HCT116 (cell line): ENCODE measurements at regions not wholly inside any gene's neighbourhood (a gene's known extent, or its start where the extent isn't known, plus 50 kb on each side); places are given as distances from the start of the nearest gene placed in this dataset.
A peak's percentile ranks its signal among the peaks of the same experiment; 100 is the strongest.

Experiments
- ATAC-seq: fragments of 200-7000 bp; cut with Tn5 transposase; 2 replicates; pipeline ENCODE4 v1.9.1; 2020; ENCODE audit warnings: mild to moderate bottlenecking, moderate library complexity
- BruUV-seq: library from RNA; stranded (reverse); fragments of 400-500 nt; replicated peaks from 2 replicates; lab custom pipeline; 2021; lab: Mats Ljungman, UMichigan
- CTCF ChIA-PET: fragments of 300-600 bp; sonication (Branson Sonifier 250); formaldehyde crosslinking; loops from one replicate; lab custom pipeline; 2021; ENCODE audit warnings: antibody characterized with exemption; lab: Charles Lee
- POLR2A ChIA-PET: fragments of 300-600, 350-600 bp; sonication (Branson Sonifier 250); formaldehyde crosslinking; loops from one replicate; lab custom pipeline; 2021; ENCODE audit warnings: antibody characterized with exemption; lab: Charles Lee
- RAD21 ChIA-PET, 2 experiments: fragments of 300-600 bp; sonication (Branson Sonifier 250); formaldehyde crosslinking; loops; one replicate each; lab custom pipeline; 2023; ENCODE audit warnings: low total read pairs in 2 of 2; ENCODE audit not compliant: uncharacterized antibody in 2 of 2, unreplicated experiment in 2 of 2, low non-redundant PET in 1 of 2; lab: Charles Lee
- DNase-seq: peaks from one replicate; pipeline ENCODE4 v3.0.0-alpha.2; 2010; ENCODE audit warnings: low read depth, low spot score
- H2AFZ ChIP-seq: fragments of 200-600 bp; shearing (Covaris generic), sonication (generic); 2 replicates; pipeline ENCODE4 v1.6.1; 2017; ENCODE audit warnings: low read depth, mixed run types, mixed read lengths, antibody characterized with exemption, low read length; ENCODE audit not compliant: poor library complexity, severe bottlenecking
- H3K27ac ChIP-seq: 2 replicates; pipeline ENCODE4 v1.5.1; 2012; ENCODE audit warnings: low read depth, low read length
- H3K27me3 ChIP-seq: fragments of 200-600 bp; sonication (generic); 2 replicates; pipeline ENCODE4 v1.6.1; 2016; ENCODE audit warnings: mixed run types, low read length, mixed read lengths; ENCODE audit not compliant: insufficient read depth
- H3K36me3 ChIP-seq, 2 experiments: fragments of 200-500 bp in 1 of 2; fragments of 200-600 bp in 1 of 2; sonication (Bioruptor generic) in 1 of 2; sonication (generic) in 1 of 2; 2 replicates each; pipeline versions ENCODE4 v1.5.1 to v1.6.1; 2014 to 2016; ENCODE audit warnings: low read length in 2 of 2, inconsistent platforms in 1 of 2, mixed read lengths in 1 of 2, mixed run types in 1 of 2; ENCODE audit not compliant: insufficient read depth in 2 of 2, control insufficient read depth in 1 of 2
- H3K4me1 ChIP-seq, 2 experiments: fragments of 200-600 bp in 1 of 2; sonication (generic) in 1 of 2; 2 replicates each; pipeline versions ENCODE4 v1.5.1 to v1.6.1; 2012 to 2017; ENCODE audit warnings: low read length in 2 of 2, inconsistent platforms in 1 of 2, mild to moderate bottlenecking in 1 of 2, mixed read lengths in 1 of 2, mixed run types in 1 of 2, moderate library complexity in 1 of 2; ENCODE audit not compliant: insufficient read depth in 2 of 2, control insufficient read depth in 1 of 2
- H3K4me2 ChIP-seq: fragments of 200-600 bp; sonication (generic); 2 replicates; pipeline ENCODE4 v1.6.1; 2017; ENCODE audit warnings: mixed run types, low read length, mixed read lengths
- H3K4me3 ChIP-seq, 2 experiments: fragments of 200-600 bp in 1 of 2; sonication (generic) in 1 of 2; replicated peaks in 1 of 2; 2 replicates each; pipeline ENCODE4 v1.5.1; 2011 to 2016; ENCODE audit warnings: low read length in 2 of 2, control low read depth in 1 of 2, low read depth in 1 of 2, mild to moderate bottlenecking in 1 of 2, mixed read lengths in 1 of 2, mixed run types in 1 of 2
- H3K79me2 ChIP-seq: fragments of 200-600 bp; sonication (generic); 2 replicates; pipeline ENCODE4 v1.6.1; 2017; ENCODE audit warnings: mild to moderate bottlenecking, mixed run types, low read length, moderate library complexity, mixed read lengths; ENCODE audit not compliant: insufficient read depth
- H3K9ac ChIP-seq: fragments of 200-600 bp; sonication (generic); 2 replicates; pipeline ENCODE4 v1.6.1; 2016; ENCODE audit warnings: low read length, mixed read lengths
- H3K9me2 ChIP-seq: fragments of 200-600 bp; sonication (generic), shearing (Covaris generic); 2 replicates; pipeline ENCODE4 v1.6.1; 2017; ENCODE audit warnings: mixed run types, mild to moderate bottlenecking, moderate library complexity; ENCODE audit not compliant: insufficient read depth
- H3K9me3 ChIP-seq, 2 experiments: fragments of 200-500 bp in 1 of 2; fragments of 200-600 bp in 1 of 2; sonication (Bioruptor generic) in 1 of 2; sonication (generic) in 1 of 2; 2 replicates each; pipeline ENCODE4 v1.6.1; 2014 to 2017; ENCODE audit warnings: low read length in 2 of 2, mixed read lengths in 2 of 2, inconsistent platforms in 1 of 2, low read depth in 1 of 2, mild to moderate bottlenecking in 1 of 2, mixed run types in 1 of 2, moderate library complexity in 1 of 2; ENCODE audit not compliant: control insufficient read depth in 1 of 2, insufficient read depth in 1 of 2
- H4K20me1 ChIP-seq: fragments of 200-600 bp; sonication (generic), shearing (Covaris generic); 2 replicates; pipeline ENCODE4 v1.6.1; 2017; ENCODE audit warnings: mixed run types, mild to moderate bottlenecking, moderate library complexity; ENCODE audit not compliant: insufficient read depth
- ATF3 ChIP-seq: IDR thresholded peaks from 2 replicates; pipeline ENCODE4 v1.6.1; 2012
- CBX3 ChIP-seq: IDR thresholded peaks from 2 replicates; pipeline ENCODE4 v1.6.1; 2012; ENCODE audit warnings: low read depth
- CEBPB ChIP-seq: IDR thresholded peaks from 2 replicates; pipeline ENCODE4 v1.6.1; 2012; ENCODE audit warnings: low read depth
- ELF1 ChIP-seq: IDR thresholded peaks from 2 replicates; pipeline ENCODE4 v1.6.1; 2012; ENCODE audit warnings: low read depth, borderline replicate concordance
- EZH2 ChIP-seq: fragments of 200-600 bp; sonication (generic); IDR thresholded peaks from 2 replicates; pipeline ENCODE4 v1.6.1; 2017; ENCODE audit warnings: antibody characterized with exemption, mixed run types
- EZH2phosphoT487 ChIP-seq: fragments of 200-600 bp; IDR thresholded peaks from 2 replicates; pipeline ENCODE4 v1.6.1; 2018; ENCODE audit warnings: antibody characterized with exemption, borderline replicate concordance
- FOSL1 ChIP-seq: IDR thresholded peaks from 2 replicates; pipeline ENCODE4 v1.6.1; 2012; ENCODE audit warnings: low read depth
- MAX ChIP-seq: IDR thresholded peaks from 2 replicates; pipeline ENCODE4 v1.6.1; 2012
- POLR2A ChIP-seq: IDR thresholded peaks from 2 replicates; pipeline ENCODE4 v1.7.0; 2011; ENCODE audit warnings: borderline replicate concordance; ENCODE audit not compliant: insufficient read depth, insufficient read length; ENCODE audit errors: extremely low read depth
- POLR2AphosphoS5 ChIP-seq: IDR thresholded peaks from 2 replicates; pipeline ENCODE4 v1.6.1; 2011; ENCODE audit warnings: mild to moderate bottlenecking, low read depth, low read length, moderate library complexity
- RAD21 ChIP-seq: IDR thresholded peaks from 2 replicates; pipeline ENCODE4 v1.6.1; 2012; ENCODE audit warnings: low read depth, mild to moderate bottlenecking
- REST ChIP-seq: IDR thresholded peaks from 2 replicates; pipeline ENCODE4 v1.6.1; 2012; ENCODE audit warnings: low read depth
- SP1 ChIP-seq: IDR thresholded peaks from 2 replicates; pipeline ENCODE4 v1.6.1; 2012; ENCODE audit warnings: low read depth
- SRF ChIP-seq: IDR thresholded peaks from 2 replicates; pipeline ENCODE4 v1.6.1; 2012; ENCODE audit warnings: low read depth
- TCF7L2 ChIP-seq: IDR thresholded peaks from 2 replicates; pipeline ENCODE4 v1.7.0; 2011; ENCODE audit warnings: borderline replicate concordance, inconsistent platforms; ENCODE audit not compliant: insufficient read depth, insufficient read length; ENCODE audit errors: extremely low read depth
- YY1 ChIP-seq: IDR thresholded peaks from 2 replicates; pipeline ENCODE4 v1.6.1; 2011; ENCODE audit warnings: low read length, low read depth, moderate library complexity, mild to moderate bottlenecking; ENCODE audit not compliant: insufficient replicate concordance; ENCODE audit errors: extremely low read depth
- ZFX ChIP-seq: fragments of 450-650 bp; IDR thresholded peaks from 2 replicates; pipeline ENCODE4 v1.6.1; 2017
- ZNF274 ChIP-seq: fragments of 200-500 bp; sonication (Bioruptor generic); IDR thresholded peaks from 2 replicates; pipeline ENCODE4 v1.6.1; 2014; ENCODE audit warnings: mild to moderate bottlenecking, low read depth, low read length, inconsistent platforms
- intact Hi-C: fragments of 100-400 bp; cut with micrococcal nuclease; formaldehyde crosslinking; loops from 2 replicates; pipeline ENCODE4 v1.10.0; 2022

- no peak for TF ChIP-seq ELF1
- peak; percentile 75 for TF ChIP-seq TCF7L2
- DNase-seq (no peak), ATAC-seq (no peak)
- no TSS peak for BruUV-seq
- Histone ChIP-seq H4K20me1 (no peaks in the 10 kb centered on the region), H3K4me2 (no peak overlapping the region), H3K4me1 (no peaks in the 10 kb centered on the region), H3K4me3 (no peak overlapping the region), H2AFZ (no peak overlapping the region), H3K9ac (no peak overlapping the region), H3K9me2 (no peaks in the 10 kb centered on the region), H3K27me3 (no peaks in the 10 kb centered on the region), H3K79me2 (no peaks in the 10 kb centered on the region), H3K27ac (no peak overlapping the region), H3K36me3 (no peaks in the 10 kb centered on the region), H3K9me3 (peaks cover 3 to 8% of the 10 kb centered on the region in 2 experiments; a peak in 2 of 4 replicates)
- RAD21 ChIA-PET = no interaction called here
- intact Hi-C loops = no loop called here
- POLR2A ChIA-PET = no interaction called here
- CTCF ChIA-PET = no interaction called here
These were observed 583.5 kb upstream of the TUSC1 start for GRCh38 chr9:26261503-26262330.

- Histone ChIP-seq H3K27ac (no peak overlapping the region), H3K4me3 (no peak overlapping the region), H3K36me3 (no peaks in the 10 kb centered on the region), H3K4me1 (no peaks in the 10 kb centered on the region), H4K20me1 (no peaks in the 10 kb centered on the region), H3K9ac (no peak overlapping the region), H2AFZ (no peak overlapping the region), H3K9me2 (no peaks in the 10 kb centered on the region), H3K9me3 (peaks cover under 1 to 3% of the 10 kb centered on the region in 2 experiments; a peak in 2 of 4 replicates), H3K79me2 (no peaks in the 10 kb centered on the region), H3K4me2 (no peak overlapping the region), H3K27me3 (no peaks in the 10 kb centered on the region)
- no peak for ATAC-seq
- RAD21 ChIA-PET = no interaction called here
- CTCF ChIA-PET = no interaction called here
- DNase-seq = no peak
- BruUV-seq = no TSS peak
- POLR2A ChIA-PET = no interaction called here
- intact Hi-C loops = no loop called here
- no peak for TF ChIP-seq POLR2AphosphoS5
- no peak for TF ChIP-seq CEBPB
- TF ChIP-seq POLR2A = no peak
- TF ChIP-seq SRF = no peak
- no peak for TF ChIP-seq MAX
- no peak for TF ChIP-seq FOSL1
- no peak for TF ChIP-seq EZH2
- TF ChIP-seq ELF1 = no peak
- no peak for TF ChIP-seq YY1
- TF ChIP-seq SP1 = no peak
- TF ChIP-seq EZH2phosphoT487 = no peak
- TF ChIP-seq ZNF274 = no peak
- TF ChIP-seq TCF7L2 = no peak
- TF ChIP-seq ZFX = no peak
- TF ChIP-seq REST = no peak
- no peak for TF ChIP-seq RAD21
- TF ChIP-seq CBX3 = no peak
- no peak for TF ChIP-seq ATF3
These were observed 582.0 kb upstream of the TUSC1 start for GRCh38 chr9:26260238-26260637.
